ENCODE measurements at regions not wholly inside any gene's neighbourhood (a gene's known extent, or its start where the extent isn't known, plus 50 kb on each side); places are given as distances from the start of the nearest gene placed in this dataset.

GRCh38 chr6:33921745-33922144, 117.9 kb upstream of the MLN start:
- DNase-seq, result no peak

- no peak for DNase-seq
Measured at GRCh38 chr6:33918175-33918695, 114.4 kb upstream of the MLN start.

DNA sequence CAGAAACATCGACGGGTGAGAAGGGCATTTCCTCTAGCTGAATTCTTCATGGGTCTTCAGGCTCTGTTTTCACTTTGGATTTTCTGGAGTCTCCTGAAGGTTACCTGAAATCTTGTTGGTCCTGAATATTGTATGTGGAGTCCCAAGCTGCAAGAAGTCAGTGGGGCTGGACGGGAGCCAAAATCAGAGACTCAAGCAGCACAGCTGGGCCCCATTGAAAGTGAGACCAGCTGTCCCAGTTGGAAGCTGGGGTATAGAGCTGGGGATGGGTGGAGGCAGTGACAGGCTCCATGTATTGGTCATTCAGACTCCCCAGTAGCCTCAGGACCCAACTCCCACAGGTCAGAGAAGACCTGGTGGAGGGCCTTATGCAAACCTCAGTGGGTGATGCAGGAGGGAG, 111.3 kb upstream of the MLN start:
- no peak for DNase-seq

GRCh38 chr6:33914645-33915044, 110.8 kb upstream of the MLN start:
- DNase-seq, result no peak

GRCh38 chr6:33912195-33912594, 108.4 kb upstream of the MLN start:
- no peak for DNase-seq

DNA sequence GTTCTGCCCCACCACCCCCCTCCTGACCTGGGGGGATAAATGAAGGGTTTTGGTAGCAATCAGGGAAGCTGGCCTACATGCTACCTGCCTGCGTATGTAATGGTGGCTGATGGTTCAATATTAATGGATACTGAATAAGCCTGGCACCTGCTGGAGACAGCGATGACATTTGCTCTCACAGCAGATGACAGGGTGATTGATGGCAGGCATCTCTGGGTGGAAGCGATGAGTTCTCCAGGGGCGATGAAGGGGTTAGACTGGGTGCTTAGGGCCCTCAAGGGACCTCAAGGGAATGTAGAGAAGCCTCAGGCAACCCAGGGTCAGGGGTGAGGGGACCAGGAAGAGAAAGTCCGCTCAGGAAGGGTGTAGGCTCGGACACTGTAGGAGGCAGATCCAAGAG, 107.7 kb upstream of the MLN start:
- DNase-seq, result no peak

- no peak for DNase-seq
Measured at GRCh38 chr6:33910594-33910993, 106.8 kb upstream of the MLN start.

- no peak for DNase-seq
Measured at GRCh38 chr6:33909737-33910136, 105.9 kb upstream of the MLN start.

- DNase-seq, result no peak
Measured at GRCh38 chr6:33908025-33908424, 104.2 kb upstream of the MLN start.

DNA sequence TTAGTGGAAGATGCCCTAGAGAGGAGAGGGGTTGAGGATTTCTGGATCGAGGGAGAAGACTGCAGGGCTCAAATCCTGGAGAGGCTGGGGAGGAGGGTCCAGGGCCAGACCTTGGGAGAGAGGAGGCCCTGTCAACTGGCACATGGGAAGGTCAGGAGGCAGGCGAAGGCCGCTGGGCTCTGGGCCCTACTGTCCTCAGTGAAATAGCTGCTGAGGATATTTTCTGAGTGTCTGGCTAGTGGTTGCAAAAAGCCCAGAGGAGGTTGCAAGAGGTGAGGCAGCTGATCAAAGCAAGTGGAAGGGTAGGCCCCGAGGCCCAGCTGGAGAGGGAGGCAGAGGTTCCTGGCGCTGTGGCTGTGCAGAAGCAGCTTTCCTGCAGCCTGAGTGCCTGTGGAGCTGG, 103.4 kb upstream of the MLN start:
- DNase-seq, result no peak

DNA sequence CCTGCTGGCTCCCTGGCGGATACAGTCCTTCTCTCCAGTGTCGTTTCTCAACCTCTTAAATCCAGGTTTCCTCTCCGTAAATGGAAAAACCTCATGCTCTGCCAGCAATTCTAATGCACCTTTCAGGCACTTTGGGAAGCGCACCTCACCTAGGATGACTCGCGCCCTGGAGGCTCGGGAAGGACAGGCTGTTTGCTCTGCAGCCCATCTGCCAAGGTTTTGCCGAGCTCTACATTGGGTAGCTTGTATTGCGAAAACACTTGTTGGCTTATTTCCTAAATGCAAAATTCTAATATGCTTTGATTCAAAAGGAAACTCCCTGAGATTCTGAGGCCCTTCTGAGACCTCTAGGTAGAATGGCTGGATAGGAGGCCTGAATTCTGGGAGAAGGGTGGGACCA, 102.6 kb upstream of the MLN start:
- DNase-seq, result no peak

DNA sequence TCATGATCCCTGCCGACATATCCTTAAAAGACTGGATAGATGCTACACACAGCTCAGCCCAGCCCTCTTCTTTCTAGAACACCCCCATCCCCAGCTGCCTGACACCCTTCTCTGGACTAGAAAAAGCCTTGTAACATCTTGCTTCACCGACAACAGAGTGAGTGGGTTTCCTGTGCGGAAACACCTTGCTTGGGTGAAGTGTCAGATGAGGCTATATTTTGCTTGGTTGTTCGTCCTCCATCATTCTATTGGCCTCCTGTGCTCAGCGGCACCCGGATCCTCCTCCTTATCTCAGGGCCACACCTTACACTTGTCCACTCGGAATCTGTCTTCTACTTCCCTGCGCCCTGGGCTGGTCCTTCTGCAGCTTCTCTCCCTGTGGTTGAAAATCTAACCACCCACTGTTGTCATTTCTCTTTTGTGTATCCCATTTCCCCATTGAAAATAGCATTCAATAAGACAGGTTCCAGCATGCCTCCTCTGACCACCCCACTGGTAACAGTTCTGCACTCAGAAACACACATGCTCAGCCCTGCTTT, 101.3 kb upstream of the MLN start:
- DNase-seq, result no peak

DNA sequence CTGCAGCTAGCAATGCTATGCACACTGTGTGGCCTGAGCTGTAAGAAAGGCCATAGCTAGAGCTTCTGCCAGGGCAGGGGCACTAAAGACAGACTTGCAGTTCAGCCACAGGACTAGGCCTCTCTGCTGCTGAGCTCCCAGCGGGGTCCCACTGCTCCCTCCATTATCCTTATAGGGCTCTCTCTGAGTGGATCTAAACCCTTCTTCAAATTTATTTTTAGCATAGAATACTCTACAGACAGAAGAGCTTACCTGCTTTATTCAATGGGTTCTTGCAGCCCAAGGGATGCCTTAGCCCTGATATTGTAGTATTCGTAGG, 100.9 kb upstream of the MLN start:
- DNase-seq, result no peak

GRCh38 chr6:33904050-33904746, 100.4 kb upstream of the MLN start:
- DNase-seq, result no peak

DNA sequence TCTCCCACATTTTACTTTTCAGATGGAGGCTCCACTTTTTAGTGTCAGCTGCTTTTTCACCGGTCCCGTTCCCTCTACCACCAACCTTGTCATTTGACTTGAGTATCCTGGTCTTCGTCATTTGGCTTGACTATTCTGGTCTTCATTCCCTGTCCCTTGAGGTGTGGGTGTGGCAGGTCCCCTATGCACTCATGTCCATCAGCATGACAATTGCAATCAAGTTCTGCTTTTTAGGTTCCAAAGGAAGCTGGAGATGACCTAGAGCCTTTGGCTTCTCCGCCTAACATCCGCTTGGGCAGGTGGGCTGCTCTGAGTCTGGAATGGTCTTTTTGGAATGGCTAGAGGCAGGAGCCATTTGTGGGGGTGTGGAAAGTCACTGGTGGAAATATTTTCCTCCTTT, 99.8 kb upstream of the MLN start:
- DNase-seq, result no peak

- no peak for DNase-seq
Measured at GRCh38 chr6:33902457-33902853, 98.7 kb upstream of the MLN start.

GRCh38 chr6:33901822-33902456, 98.1 kb upstream of the MLN start:
- DNase-seq, result no peak

DNA sequence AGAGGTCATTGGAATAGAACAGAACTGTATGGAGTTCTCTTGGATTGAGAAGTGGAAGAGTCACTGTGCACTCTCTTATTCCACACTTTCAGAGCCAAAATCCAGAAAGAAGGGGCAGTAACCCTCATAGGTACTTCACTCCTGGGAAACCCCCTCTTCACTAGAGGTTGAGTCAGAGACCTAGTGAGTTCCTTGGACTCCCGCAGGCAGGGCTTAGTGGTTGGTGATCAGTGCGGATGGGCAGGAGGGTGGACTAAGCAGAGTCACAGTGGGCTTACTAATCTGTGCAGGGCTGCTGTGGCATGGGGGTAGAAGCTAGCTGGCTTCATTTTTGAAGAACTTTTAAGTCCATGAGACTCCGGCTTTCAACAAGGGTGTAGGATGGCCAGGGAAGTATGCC, 95.0 kb upstream of the MLN start:
- no peak for DNase-seq

- DNase-seq, result no peak
Measured at GRCh38 chr6:33897189-33897780, 93.5 kb upstream of the MLN start.

DNA sequence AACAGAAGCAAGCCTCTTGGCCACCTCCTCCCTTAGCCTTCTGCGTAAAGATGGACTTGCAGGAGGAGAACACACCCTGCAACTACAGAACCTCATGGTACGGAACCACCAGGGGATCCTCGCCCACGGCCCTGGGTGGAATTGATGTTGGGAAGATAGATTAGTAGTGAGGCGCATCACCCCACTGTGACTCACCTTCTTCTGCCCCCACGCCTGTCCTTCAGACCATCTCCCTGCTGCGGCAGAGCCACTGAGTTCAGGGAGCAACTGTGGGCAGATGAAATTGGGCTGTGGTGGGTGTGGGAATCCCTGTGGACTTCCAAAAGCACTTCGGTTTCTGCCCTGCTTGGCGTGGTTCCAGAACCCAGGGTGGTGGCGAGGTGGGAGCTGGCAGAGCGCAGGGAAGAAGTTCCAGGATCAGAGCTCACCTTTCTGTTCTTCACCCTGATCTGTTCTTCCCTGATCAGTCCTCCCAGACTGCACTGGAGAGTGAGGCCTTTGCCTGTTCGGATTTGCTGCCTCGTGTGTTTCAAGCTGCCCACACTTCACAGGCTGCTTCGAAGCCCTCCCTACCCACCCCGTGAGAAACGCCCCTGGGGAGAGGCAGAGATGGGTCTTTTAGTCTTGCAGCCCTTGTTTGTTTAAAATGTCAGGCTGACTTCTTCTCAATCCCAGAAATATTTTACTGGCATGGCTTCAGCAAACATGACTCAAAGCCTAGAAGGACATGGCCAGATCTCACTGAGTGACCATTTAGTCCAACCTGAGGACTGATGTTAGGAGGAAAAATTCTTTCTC, 92.8 kb upstream of the MLN start:
- no peak for DNase-seq

DNA sequence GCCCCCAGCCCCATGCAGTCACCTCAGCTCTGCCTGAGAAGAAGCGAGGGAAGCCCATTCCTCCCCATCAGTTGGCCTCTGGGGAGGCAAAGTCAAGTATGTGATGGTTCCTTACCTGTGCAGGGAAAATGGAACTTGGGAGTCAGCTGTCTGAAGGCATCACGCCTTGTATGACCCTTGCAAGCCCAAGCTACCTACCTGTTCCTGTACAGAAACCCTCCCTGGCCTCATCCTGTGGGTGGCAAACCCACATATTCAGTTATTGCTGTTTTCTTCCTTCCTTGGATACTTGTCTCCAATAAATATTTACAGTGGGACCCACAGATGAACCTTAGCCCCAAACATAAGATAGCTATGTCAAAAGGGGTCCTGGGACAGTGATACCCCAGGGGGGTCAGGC, 92.2 kb upstream of the MLN start:
- no peak for DNase-seq

DNA sequence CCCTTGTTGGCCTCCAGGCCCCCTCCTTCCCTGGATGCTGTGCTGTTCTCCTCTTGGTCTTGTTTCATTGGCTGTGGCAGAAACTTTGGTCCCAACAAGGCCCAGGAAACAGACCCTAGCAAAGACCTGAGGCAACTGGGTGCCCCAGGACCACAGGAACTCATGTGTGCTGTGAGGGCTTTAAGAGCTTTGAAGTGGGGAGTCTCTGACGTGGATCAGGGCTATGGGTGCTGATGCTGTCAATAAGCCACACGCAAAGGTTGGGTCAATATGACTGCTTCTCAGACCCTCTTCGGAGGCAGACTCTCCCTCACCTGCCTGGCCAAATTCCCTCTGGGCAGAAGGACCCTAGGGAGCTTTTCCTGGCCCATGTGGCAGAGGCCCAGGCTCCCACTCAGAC, 91.5 kb upstream of the MLN start:
- no peak for DNase-seq

- DNase-seq, result no peak
Measured at GRCh38 chr6:33894438-33894837, 90.6 kb upstream of the MLN start.
